Left ventricle myocardium inferior (tissue), 1 donor: ENCODE measurements at regions not wholly inside any gene's neighbourhood (a gene's known extent, or its start where the extent isn't known, plus 50 kb on each side); places are given as distances from the start of the nearest gene placed in this dataset.

ENCODE experiments used
- DNase-seq: peaks from one replicate; pipeline ENCODE4 v3.0.0-alpha.2; 2020
- H3K27ac ChIP-seq: fragments of 200-600 bp; replicated peaks from 2 replicates; pipeline ENCODE4 v1.8.0; 2021
- H3K27me3 ChIP-seq: fragments of 200-600 bp; 2 replicates; pipeline ENCODE4 v1.8.0; 2021; ENCODE audit warnings: low read depth
- H3K36me3 ChIP-seq: fragments of 200-600 bp; 2 replicates; pipeline ENCODE4 v1.8.0; 2021
- H3K4me1 ChIP-seq: fragments of 200-600 bp; 2 replicates; pipeline ENCODE4 v1.8.0; 2021
- H3K4me3 ChIP-seq: fragments of 200-600 bp; 2 replicates; pipeline ENCODE4 v1.8.0; 2021; ENCODE audit warnings: mild to moderate bottlenecking, moderate library complexity
- H3K9me3 ChIP-seq: fragments of 200-600 bp; replicated peaks from 2 replicates; pipeline ENCODE4 v1.8.0; 2021
- intact Hi-C: fragments of 100-400 bp; cut with micrococcal nuclease; formaldehyde crosslinking; loops from one replicate; pipeline ENCODE4 v1.11.0; 2022
- TF ChIP-seq, protein P1 (sequence below): fragments of 200-600 bp; IDR thresholded peaks from 2 replicates; pipeline ENCODE4 v1.8.0; 2021; ENCODE audit warnings: antibody characterized with exemption, mild to moderate bottlenecking, borderline replicate concordance
- donor health status: DM: no; HTN: yes; CAD: no; lungs with severe emphysema.

DNA sequence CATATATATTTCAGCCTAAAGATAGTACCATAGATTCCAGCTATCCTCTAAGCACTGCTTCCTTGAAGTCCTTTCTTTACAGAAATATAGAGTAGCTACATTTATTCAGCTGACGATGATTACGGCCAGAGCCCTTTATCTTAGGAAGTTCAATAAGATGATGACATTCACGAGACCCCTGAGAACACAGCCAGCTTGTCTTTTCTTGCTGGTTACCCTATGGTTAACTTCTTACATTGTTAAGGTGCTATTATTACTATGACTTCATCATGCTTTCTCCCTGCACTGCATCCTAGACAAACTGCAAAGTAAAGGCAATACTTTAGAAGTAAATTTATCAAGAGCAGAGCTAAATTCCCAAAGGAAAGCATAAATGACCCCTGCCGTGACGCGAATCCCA is 214.4 kb upstream of the LRFN5 start:
- no peaks in the 10 kb centered on the region for H3K27me3 ChIP-seq
- DNase-seq, result no peak
- no peak overlapping the region for H3K4me3 ChIP-seq
- no peak overlapping the region for H3K27ac ChIP-seq
- no peaks in the 10 kb centered on the region for H3K9me3 ChIP-seq
- intact Hi-C loops, result no loop called here
- H3K4me1 ChIP-seq, result no peaks in the 10 kb centered on the region
- TF ChIP-seq, protein P1, sequence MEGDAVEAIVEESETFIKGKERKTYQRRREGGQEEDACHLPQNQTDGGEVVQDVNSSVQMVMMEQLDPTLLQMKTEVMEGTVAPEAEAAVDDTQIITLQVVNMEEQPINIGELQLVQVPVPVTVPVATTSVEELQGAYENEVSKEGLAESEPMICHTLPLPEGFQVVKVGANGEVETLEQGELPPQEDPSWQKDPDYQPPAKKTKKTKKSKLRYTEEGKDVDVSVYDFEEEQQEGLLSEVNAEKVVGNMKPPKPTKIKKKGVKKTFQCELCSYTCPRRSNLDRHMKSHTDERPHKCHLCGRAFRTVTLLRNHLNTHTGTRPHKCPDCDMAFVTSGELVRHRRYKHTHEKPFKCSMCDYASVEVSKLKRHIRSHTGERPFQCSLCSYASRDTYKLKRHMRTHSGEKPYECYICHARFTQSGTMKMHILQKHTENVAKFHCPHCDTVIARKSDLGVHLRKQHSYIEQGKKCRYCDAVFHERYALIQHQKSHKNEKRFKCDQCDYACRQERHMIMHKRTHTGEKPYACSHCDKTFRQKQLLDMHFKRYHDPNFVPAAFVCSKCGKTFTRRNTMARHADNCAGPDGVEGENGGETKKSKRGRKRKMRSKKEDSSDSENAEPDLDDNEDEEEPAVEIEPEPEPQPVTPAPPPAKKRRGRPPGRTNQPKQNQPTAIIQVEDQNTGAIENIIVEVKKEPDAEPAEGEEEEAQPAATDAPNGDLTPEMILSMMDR, result no peak
- no peaks in the 10 kb centered on the region for H3K36me3 ChIP-seq

DNA sequence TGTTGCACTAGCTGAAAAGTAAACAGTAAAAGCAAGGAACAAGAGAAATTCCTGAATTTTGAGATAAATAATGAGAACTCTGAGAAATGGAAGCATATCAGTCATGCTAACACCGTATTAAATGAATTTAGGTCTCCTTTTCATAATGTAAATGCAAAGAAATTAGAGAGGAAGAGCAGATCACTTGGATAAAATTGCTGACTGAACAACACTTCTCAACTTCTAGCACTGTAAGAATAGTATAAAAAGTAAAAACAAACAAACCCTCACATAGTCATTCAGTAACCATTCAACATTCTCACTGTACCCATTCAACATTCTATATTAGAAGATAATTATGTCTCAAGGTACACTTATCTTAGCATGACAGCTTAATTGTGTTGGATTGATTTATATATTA is 217.3 kb upstream of the LRFN5 start:
- no peaks in the 10 kb centered on the region for H3K9me3 ChIP-seq
- DNase-seq, result no peak
- no peaks in the 10 kb centered on the region for H3K36me3 ChIP-seq
- TF ChIP-seq, protein P1, result no peak
- H3K27me3 ChIP-seq, result no peaks in the 10 kb centered on the region
- intact Hi-C loops, result no loop called here
- no peak overlapping the region for H3K27ac ChIP-seq
- H3K4me1 ChIP-seq, result no peaks in the 10 kb centered on the region
- H3K4me3 ChIP-seq, result no peak overlapping the region

DNA sequence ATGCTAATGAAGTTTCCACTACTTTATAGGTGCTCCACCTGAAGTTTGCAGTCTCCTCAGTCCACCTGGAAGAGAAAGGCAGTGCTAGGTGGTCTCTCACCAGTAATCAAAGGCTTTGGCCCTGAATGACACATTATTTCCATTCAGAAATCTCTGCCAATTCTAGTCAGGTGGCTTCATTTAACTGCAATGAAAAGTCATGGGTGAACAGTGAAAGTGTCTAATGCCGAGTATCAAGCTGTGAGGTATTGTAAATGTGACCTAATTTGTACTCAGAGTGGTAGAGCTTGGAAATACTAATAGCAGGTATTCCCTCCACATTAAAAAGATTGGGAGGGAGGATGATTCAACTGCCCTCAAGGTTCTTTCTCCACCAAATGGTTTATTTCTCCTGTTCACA is 220.9 kb upstream of the LRFN5 start:
- intact Hi-C loops, result no loop called here
- Histone ChIP-seq H3K27me3 (no peaks in the 10 kb centered on the region), H3K4me1 (no peaks in the 10 kb centered on the region), H3K9me3 (no peaks in the 10 kb centered on the region), H3K27ac (no peak overlapping the region), H3K36me3 (no peaks in the 10 kb centered on the region), H3K4me3 (no peak overlapping the region)
- TF ChIP-seq, protein P1, result no peak
- no peak for DNase-seq

DNA sequence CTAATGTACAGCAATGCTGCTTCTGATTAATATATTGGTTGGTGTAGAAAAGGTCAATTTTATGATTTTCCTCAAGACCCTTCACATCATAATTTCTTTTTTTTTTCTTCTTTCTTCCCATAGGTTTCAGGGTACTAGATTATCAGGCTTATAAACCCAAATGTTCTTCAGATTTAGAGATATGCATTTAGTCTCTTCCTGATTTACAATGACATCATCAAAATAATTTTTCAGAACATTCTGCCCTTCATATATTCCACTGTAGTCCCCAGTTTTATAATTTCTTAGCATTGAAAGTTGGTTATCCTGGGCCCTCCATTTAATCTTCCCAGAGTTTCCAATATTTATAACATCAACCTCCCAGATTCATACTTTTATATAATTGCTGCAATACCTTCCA is 226.7 kb upstream of the LRFN5 start:
- H3K27ac ChIP-seq, result no peak overlapping the region
- TF ChIP-seq, protein P1, result no peak
- H3K4me3 ChIP-seq, result no peak overlapping the region
- H3K27me3 ChIP-seq, result no peaks in the 10 kb centered on the region
- H3K4me1 ChIP-seq, result no peaks in the 10 kb centered on the region
- no peaks in the 10 kb centered on the region for H3K36me3 ChIP-seq
- intact Hi-C loops, result no loop called here
- DNase-seq, result no peak
- H3K9me3 ChIP-seq, result no peaks in the 10 kb centered on the region

DNA sequence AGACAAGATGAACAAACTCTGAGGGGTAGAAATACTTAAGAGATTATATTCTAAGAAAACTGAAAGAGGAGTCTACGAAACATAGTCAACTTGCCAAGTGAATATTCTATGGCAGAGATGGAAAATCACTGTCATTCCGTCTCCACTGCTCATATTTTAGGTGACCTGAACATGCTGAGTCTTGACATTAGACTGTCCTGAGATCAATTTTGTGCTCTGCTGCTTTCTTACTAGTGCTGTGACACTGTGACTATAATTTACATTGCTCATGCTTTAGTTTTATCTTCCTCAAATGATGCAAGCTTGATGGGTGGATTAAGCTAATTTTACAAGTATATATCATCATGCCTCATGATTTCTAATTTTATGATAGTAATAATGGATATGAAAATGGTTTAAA is 228.2 kb upstream of the LRFN5 start:
- Histone ChIP-seq H3K9me3 (no peaks in the 10 kb centered on the region), H3K4me1 (no peaks in the 10 kb centered on the region), H3K27me3 (no peaks in the 10 kb centered on the region), H3K27ac (no peak overlapping the region), H3K4me3 (no peak overlapping the region), H3K36me3 (no peaks in the 10 kb centered on the region)
- TF ChIP-seq, protein P1, result no peak
- no peak for DNase-seq
- intact Hi-C loops, result no loop called here

DNA sequence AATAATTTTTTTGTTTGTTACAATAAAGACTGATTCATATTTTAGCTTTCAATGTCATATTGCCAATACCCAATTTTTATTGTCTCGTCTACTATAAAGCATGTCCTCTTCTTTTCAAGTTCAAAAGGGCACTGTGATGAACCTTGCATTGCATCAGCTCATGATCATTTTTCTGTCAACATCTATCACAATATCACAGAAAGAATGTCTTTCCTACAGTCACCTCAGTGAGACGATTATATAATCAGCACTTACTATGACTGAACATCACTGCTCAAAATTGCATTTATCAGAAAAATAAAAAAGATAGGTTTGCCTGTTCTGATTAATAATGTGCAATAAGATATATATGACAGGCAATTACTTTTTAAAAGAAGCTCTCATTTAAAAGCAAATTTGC is 228.7 kb upstream of the LRFN5 start:
- intact Hi-C loops, result no loop called here
- Histone ChIP-seq H3K27ac (no peak overlapping the region), H3K4me1 (no peaks in the 10 kb centered on the region), H3K36me3 (no peaks in the 10 kb centered on the region), H3K4me3 (no peak overlapping the region), H3K27me3 (no peaks in the 10 kb centered on the region), H3K9me3 (no peaks in the 10 kb centered on the region)
- TF ChIP-seq, protein P1, result no peak
- DNase-seq, result no peak
